Transverse colon (tissue), 4 donors: ENCODE measurements at regions not wholly inside any gene's neighbourhood (a gene's known extent, or its start where the extent isn't known, plus 50 kb on each side); places are given as distances from the start of the nearest gene placed in this dataset.

Experiments
- DNase-seq: peaks from one replicate; pipeline ENCODE4 v3.0.0-alpha.2; 2019
- H3K27ac ChIP-seq, 4 donors: fragments of 200-600 bp; sonication (generic); 2 replicates each; pipeline ENCODE4 v1.5.1; 2016 to 2018; ENCODE audit warnings: inconsistent platforms in 4 of 4
- H3K27me3 ChIP-seq: fragments of 200-600 bp; sonication (generic); 2 replicates; pipeline ENCODE4 v1.5.1; 2017; ENCODE audit warnings: inconsistent platforms
- H3K36me3 ChIP-seq, 4 donors: fragments of 200-600 bp; sonication (generic); 2 replicates each; pipeline ENCODE4 v1.5.1; 2017 to 2019; ENCODE audit warnings: inconsistent platforms in 4 of 4
- H3K4me1 ChIP-seq, 4 donors: fragments of 200-600 bp; sonication (generic); 2 replicates each; pipeline ENCODE4 v1.5.1; 2017 to 2020; ENCODE audit warnings: inconsistent platforms in 4 of 4
- H3K4me3 ChIP-seq, 4 donors: fragments of 200-600 bp; sonication (generic); 1 replicate in 1 of 4; 2 replicates in 3 of 4; pipeline versions ENCODE4 v1.5.1 to v1.6.1; 2017 to 2019; ENCODE audit warnings: inconsistent platforms in 4 of 4
- H3K9me3 ChIP-seq, 2 donors: fragments of 200-600 bp; sonication (generic); 2 replicates each; pipeline ENCODE4 v1.5.1; 2017 to 2019; ENCODE audit warnings: inconsistent platforms in 2 of 2
- CTCF ChIP-seq, 5 experiments: fragments of 200-600 bp in 3 of 5; fragments of 450-650 bp in 2 of 5; sonication (generic) in 3 of 5; IDR thresholded peaks; 1 replicate in 2 of 5; 2 replicates in 3 of 5; pipeline ENCODE4 v1.5.1; 2016 to 2017; ENCODE audit warnings: antibody characterized with exemption in 5 of 5, inconsistent platforms in 3 of 5, mild to moderate bottlenecking in 2 of 5, moderate library complexity in 1 of 5
- EP300 ChIP-seq: sonication (generic); formaldehyde crosslinking; IDR thresholded peaks from one replicate; pipeline ENCODE4 v1.6.1; 2017; ENCODE audit warnings: antibody characterized with exemption, low read depth
- POLR2A ChIP-seq: fragments of 450-650 bp; IDR thresholded peaks from one replicate; pipeline ENCODE4 v1.6.1; 2016; ENCODE audit warnings: antibody characterized with exemption, mild to moderate bottlenecking, moderate library complexity
- POLR2AphosphoS5 ChIP-seq, 3 donors: sonication (generic); formaldehyde crosslinking; IDR thresholded peaks; one replicate each; pipeline ENCODE4 v1.6.1; 2016; ENCODE audit warnings: antibody characterized with exemption in 3 of 3
- WGBS, 2 donors: methylation state at CpG; one replicate each; pipeline ENCODE4 v1.1.5; 2018; ENCODE audit warnings: low coverage in 1 of 2; 5-methylcytosine and 5-hydroxymethylcytosine counted together
- in situ Hi-C, 4 donors: fragments of 200-750 bp; cut with MboI; loops; one replicate each; pipeline versions ENCODE4 v1.15.0 to v1.15.1; 2017; ENCODE audit warnings: low sequenced_read_pairs in 3 of 4, low pct_ligation_motif_present in 1 of 4, low pct_unique_long_range_greater_than_20kb in 1 of 4
- intact Hi-C: fragments of 100-400 bp; cut with DNase I; formaldehyde crosslinking; loops from one replicate; pipeline ENCODE4 v1.15.1; 2023; ENCODE audit warnings: low total_unique reads

DNA sequence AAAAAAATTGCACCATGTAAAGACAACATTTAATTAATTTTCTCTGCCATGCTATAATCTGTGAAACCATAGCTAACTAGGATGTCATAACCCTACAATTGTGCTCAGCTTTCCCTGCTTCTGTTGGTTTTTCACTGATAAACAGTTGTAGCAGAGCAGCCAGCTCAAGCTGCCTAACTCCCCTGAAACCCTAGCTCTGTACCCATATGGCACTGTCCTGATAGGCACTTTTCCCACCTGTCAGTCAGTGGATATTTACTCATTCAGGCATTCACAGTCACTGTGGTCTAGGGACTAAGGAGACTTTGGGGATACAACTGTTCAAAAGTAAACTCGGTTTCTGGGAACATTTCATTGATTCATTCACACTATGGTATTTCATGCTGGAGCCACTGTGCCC is 407.0 kb downstream of the DSEL start:
- Histone ChIP-seq H3K4me3 (no peak overlapping the region), H3K27ac (no peak overlapping the region), H3K4me1 (no peaks in the 10 kb centered on the region), H3K27me3 (no peaks in the 10 kb centered on the region), H3K36me3 (no peaks in the 10 kb centered on the region), H3K9me3 (no peaks in the 10 kb centered on the region)
- TF ChIP-seq POLR2A (no peak), EP300 (no peak), CTCF (IDR thresholded peaks at IDR 0.05) (no peak), POLR2AphosphoS5 (IDR thresholded peaks at IDR 0.05) (no peak)
- 33 to 67% methylated on average over 1 of the region's 1 CpG for WGBS, 2 donors
- DNase-seq: no peak
- intact Hi-C loops (no loop called here), in situ Hi-C loops (loop anchor here in 1 of 4 donors (10.0 kb wide), 1 partner anchor 85 kb away; no protein-coding TSS in a partner anchor)

GRCh38 chr18:67108894-67109293 is 407.6 kb downstream of the DSEL start:
- Histone ChIP-seq H3K27ac (no peak overlapping the region), H3K4me1 (no peaks in the 10 kb centered on the region), H3K9me3 (no peaks in the 10 kb centered on the region), H3K4me3 (no peak overlapping the region), H3K36me3 (no peaks in the 10 kb centered on the region), H3K27me3 (no peaks in the 10 kb centered on the region)
- 33 to 42% methylated on average over 3 of the region's 3 CpGs for WGBS, 2 donors
- no peak for DNase-seq
- in situ Hi-C loops: loop anchor here in 1 of 4 donors (10.0 kb wide), 1 partner anchor 86 kb away; no protein-coding TSS in a partner anchor
- intact Hi-C loops: no loop called here
- TF ChIP-seq POLR2A: no peak
- no peak for TF ChIP-seq CTCF (IDR thresholded peaks at IDR 0.05)
- no peak for TF ChIP-seq POLR2AphosphoS5 (IDR thresholded peaks at IDR 0.05)
- no peak for TF ChIP-seq EP300

DNA sequence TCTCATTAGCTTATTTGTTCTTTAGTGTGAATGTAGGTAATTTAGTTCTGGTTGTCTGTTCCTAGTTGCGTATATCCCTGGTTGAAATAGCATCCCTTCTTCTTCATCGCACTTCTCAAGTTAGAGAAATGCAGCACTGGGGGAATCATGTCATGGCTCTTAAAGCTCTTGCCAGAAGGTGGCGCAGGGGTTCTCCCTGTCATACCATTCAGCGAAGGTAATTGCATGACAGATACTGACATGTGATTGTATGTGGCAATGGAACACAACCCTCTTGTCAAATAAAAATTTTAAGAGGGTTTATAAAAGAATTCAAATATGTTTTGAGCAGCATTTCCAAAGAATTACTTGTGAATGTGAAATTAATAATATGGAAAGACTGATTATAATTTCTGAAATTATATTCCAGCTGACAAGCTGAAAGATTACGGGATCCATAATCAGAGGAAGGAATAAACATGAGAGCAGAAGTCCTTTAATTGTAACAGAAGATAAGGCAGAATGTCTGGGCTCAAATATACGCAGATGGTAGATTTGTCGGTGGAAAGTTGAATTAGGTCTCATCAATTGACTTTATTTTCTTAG is 411.7 kb downstream of the DSEL start:
- no peaks in the 10 kb centered on the region for H3K9me3 ChIP-seq
- intact Hi-C loops (no loop called here), in situ Hi-C loops (loop anchor here in 1 of 4 donors (10.0 kb wide), 1 partner anchor 90 kb away; no protein-coding TSS in a partner anchor)
- DNase-seq: peak; percentile 49
- H3K4me1 ChIP-seq: no peaks in the 10 kb centered on the region
- no peak overlapping the region for H3K4me3 ChIP-seq
- no peak overlapping the region for H3K27ac ChIP-seq
- WGBS, 2 donors: 51 to 55% methylated on average over 5 to 7 of the region's 7 CpGs
- no peaks in the 10 kb centered on the region for H3K36me3 ChIP-seq
- no peaks in the 10 kb centered on the region for H3K27me3 ChIP-seq
- TF ChIP-seq CTCF (IDR thresholded peaks at IDR 0.05) (peak; percentile 35 to 59 (median 41)), EP300 (no peak), POLR2AphosphoS5 (IDR thresholded peaks at IDR 0.05) (no peak), POLR2A (no peak)

DNA sequence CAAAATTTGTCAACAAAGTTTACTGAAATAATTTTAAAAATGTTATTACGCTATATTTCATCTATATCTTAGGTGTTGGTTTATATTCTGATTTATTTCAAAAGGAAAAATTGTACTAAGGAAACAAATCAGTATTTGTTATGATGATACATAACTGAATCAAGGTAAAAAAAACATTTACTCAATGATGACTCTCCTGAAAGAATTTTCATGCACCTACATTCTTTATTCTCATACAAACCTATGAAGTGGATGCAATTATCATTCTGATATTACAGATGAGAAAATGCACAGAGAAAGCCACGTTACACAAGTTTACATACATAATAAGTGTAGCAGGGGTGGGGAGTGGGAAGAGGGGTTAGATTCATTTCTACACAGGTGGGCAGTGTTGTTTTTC is 422.4 kb downstream of the DSEL start:
- in situ Hi-C loops (no loop called here), intact Hi-C loops (no loop called here)
- no peak for TF ChIP-seq POLR2AphosphoS5 (IDR thresholded peaks at IDR 0.05)
- TF ChIP-seq EP300: no peak
- TF ChIP-seq CTCF (IDR thresholded peaks at IDR 0.05): no peak
- no peak for TF ChIP-seq POLR2A
- Histone ChIP-seq H3K4me1 (no peaks in the 10 kb centered on the region), H3K27ac (no peak overlapping the region), H3K9me3 (no peaks in the 10 kb centered on the region), H3K27me3 (no peaks in the 10 kb centered on the region), H3K4me3 (no peak overlapping the region), H3K36me3 (no peaks in the 10 kb centered on the region)
- WGBS, 2 donors: 38 to 73% methylated on average over 2 of the region's 2 CpGs
- DNase-seq: no peak
